GM18508 (cell line): ENCODE measurements at regions not wholly inside any gene's neighbourhood (a gene's known extent, or its start where the extent isn't known, plus 50 kb on each side); places are given as distances from the start of the nearest gene placed in this dataset.
"Not testable (repeated sequence)": the region's sequence is repeated elsewhere in the genome, so short reads cannot be mapped to it uniquely, and the experiment has no call there.

Experiments
- ATAC-seq: cut with Tn5 transposase; IDR thresholded peaks from one replicate; pipeline ENCODE4 v1.9.1; 2021; ENCODE audit warnings: moderate number of reproducible peaks; ENCODE audit not compliant: insufficient read depth, unreplicated experiment

DNA sequence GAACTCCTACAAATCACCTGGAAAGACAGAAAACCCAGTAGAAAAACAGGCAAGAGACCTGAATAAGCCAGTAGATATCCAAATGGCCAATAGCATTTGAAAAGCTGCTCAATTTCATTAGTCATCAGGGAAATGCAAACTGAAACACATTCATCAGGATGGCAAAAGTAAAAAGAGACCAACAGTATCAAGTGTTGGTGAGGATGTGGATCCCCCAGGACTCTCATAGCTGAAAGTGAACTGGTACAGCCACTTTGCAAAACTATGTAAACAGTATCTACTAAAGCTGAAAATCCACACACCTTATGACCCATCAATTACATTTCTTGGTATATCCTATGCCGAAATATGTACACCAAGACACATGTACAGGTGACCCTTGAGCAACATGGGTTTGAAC, 180.4 kb upstream of the IRF2BP2 start:
- not testable (repeated sequence) for ATAC-seq

DNA sequence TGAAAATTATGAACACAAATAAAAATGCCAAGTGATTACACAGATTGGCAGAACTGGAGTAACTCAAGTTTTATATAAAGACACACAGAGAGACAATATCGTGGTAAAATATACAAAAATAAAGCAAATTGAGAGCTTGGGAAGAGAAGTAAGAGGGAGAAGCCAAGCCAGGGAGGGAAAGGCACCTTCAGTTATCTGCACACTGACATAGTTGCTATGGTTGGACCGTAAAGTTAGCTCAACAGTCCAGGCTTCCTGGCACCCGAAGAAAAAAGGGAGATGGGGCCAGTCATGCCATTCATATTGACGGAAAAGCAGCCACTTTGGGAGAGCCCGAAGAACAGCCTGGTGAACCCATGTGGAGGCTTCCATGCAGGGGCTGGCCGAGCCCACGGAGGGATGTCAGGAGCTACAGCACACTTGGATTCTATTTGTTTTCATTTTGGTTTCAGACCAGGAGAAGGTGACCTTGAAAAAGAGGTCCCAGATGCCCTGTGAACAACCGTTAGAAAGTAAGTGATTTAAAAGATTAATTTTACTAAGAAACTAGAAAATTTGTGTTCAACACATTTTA, 177.1 kb upstream of the IRF2BP2 start:
- ATAC-seq, result not testable (repeated sequence)

DNA sequence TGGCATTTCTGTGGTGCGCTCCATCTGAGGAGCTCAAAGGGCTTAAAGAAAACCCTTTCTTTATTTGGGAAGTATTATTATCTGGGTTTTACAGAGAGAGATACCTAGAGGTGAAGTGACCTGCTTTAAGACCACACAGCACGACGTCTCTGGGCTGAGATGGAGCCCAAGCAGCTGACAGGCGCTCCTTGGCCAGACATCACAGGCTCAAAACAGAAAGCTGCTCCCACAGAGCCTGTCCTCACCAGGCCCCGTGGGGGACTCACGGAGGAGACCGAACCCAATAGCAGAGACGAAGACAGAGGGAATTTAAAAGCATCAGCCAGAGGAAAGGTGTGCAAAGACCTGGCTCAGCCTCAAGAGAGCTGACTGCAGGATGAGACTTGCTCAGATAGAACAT, 175.9 kb upstream of the IRF2BP2 start:
- ATAC-seq, result not testable (repeated sequence)

DNA sequence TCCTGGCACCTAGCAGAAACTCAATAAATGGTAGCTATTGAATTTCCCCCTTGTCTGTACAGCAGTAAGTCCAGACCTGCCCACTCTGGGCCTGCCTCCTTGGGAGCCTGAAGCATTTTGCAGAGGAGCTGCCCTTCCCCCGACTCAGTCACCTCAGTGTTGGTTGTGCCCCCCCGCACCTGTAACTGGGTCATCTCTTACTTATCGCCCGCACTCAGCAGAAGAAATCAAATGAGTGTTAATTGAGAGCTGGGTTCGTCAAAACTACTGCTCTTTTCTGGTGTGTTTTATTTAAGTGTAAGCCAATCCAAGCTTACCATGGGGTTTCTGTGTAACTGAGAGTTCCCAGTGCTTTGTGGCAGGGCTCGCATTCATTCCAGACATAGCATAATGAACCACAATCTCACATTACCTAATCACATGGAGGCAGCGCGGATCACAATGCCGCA, 175.5 kb upstream of the IRF2BP2 start:
- ATAC-seq, result not testable (repeated sequence)

DNA sequence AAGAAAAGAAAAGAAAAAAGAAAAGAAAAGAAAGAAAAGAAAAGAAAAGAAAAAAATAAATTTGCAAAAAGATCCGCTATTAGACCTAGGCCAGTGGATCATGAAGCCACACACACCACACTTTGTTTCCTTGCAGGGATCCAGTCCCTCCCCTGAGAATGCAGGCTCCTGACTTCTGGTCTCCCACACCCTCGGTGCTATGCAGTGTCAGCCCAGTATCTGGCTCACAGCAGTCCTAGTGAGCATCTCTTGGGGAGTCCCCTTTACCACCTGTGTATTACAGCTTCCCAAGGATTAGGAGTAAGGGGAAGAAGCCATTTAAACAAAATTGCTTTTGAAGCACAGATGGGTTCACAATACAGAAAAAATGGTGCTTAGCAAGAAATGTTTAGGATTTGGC, 174.1 kb upstream of the IRF2BP2 start:
- not testable (repeated sequence) for ATAC-seq

DNA sequence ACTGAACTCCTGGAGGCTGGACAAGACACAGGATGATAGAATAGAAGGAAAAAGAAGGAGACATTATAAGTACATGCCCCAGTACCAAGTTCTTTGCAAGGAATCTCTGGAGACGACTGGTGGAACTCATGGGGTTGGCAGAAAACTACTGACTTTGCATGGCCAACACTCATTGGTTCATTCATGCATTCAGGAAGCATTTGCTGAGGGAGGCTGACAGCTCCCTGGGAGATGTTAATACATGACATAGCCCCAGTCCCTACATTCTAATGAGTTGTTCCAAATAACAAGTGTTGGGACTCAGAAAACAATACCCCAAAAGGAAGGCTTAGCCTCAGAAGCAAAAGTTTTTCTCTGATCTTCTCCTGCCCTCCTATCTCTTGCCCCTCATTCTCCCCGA, 172.8 kb upstream of the IRF2BP2 start:
- no peak for ATAC-seq

DNA sequence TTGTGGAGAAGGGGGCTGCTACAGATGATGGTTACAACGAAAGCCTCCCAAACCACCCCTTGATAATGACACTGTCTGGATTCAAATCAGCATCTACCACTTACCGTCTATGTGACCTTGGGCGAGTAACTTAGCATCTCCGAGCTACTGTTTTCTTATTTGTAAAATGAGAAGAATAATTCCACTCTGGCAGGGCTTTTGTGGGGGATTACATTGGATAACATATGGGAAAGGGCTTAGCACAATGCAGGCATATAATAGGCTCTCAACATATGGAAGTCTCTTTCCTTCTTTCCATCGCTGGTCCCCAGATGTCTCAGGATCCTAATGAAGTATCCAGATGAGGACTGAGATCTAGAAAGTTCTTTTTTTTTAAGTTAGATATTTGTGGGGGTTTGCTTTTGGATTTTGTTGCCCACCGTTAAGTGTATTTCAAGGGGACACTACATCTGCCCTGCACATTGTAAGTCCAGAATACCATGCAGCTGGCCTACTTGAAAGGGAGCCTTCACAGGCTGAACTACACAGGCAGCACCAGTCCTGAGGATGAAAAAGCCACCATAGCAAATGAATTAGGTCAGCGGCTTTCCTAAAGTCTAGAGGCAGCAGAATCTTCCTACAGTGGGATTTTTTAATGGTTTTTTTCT, 172.2 kb upstream of the IRF2BP2 start:
- ATAC-seq, result no peak

DNA sequence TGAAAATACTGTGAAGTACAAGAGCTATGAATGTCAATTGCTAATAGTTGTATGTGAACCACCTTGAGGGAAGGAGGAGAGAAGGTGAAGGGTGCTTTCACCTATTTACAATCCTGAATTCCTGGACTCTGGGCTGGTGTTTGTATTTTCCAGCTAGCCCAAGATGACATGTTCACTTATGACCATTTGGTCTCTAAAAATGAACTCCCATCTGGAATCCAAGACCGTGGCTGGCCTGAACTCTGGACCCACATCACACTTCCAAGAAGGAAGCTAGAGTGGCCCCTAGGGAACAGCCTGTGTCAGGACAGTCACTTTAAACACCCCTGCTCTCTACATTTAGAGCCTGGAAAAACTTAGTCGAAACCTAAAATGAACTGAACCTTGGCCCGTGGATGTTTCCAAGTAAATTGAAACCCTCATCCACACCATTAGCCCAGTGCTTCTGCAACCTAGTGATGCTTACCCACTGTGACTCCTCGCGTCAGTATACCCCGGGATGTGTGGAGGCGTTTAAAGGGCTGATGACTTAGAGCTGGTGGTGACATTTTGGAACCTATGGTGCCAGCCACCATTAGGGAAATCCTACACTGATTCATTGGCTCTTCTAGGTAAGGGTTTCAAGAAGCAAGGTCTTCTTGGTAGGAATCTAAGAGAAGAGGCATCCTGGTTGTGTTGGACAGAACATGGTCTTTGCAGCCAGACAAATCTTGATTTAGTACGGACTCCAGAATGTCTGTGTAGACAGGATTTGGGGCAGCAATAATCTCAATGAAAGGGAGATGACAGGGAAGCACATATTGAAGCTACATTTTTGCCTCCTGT, 171.5 kb upstream of the IRF2BP2 start:
- ATAC-seq, result no peak

DNA sequence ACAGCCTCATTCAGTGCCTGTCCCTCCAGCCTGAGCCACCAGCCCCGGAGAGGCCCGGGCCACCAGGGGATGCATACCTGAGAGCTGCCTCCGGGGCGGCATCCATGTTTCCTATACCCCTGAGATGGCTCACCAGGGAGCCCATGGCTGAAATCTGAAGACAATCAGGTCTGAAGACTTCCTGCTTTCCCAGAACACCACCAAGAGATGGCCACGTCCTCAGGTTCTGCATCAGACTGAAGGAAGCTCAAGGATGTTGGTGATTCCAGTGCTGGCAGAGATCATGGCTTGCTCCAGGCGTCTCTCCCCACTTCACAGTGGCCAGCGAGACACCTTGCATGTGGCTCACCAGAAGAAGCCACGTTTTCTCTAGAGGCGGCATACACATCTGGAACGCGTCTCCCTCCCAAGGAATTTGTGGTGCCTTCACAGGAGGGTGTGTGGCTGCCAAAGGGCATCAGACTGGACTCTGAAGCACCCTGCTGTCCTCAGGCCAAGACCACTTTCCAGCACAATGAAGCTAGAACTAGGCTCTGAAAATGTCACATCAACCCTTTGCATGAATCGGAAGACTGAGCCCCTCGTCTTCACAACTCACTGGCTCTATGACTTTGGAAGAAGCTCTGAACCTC, 170.7 kb upstream of the IRF2BP2 start:
- ATAC-seq, result no peak

DNA sequence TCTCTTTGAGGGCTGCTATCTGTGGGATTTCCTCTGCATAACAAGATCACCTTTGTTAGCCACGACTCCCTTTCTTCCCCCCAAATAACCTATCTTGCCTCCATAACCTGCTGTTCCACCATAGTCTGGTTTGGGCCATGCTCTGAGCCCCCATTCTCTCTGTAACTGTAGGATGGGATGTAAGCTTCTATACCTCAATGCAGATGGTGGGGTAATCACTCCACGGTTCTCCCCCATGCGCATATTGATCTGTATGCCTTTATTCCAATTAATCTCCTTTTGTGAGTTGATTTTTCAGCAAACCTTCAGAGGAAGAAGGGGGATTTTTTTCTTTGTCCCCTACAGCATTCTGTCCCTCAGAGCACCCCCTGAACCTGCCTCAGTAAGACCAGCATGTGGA, 170.1 kb upstream of the IRF2BP2 start:
- no peak for ATAC-seq

DNA sequence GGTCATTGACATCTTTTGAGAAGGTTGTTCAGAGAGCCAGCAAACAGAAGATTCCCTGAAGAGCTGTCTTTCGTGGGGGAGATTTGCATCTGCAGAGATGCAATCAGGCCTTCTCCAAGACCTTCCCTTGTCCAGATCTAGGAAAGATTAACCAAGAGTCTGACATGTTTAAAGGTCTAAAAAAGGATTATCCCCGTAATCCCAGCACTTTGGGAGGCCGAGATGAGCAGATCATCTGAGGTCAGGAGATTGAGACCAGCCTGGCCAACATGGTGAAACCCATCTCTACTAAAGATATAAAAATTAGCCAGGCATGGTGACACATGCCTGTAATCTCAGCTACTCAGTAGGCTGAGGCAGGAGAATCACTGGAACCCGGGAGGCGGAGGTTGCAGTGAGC, 169.6 kb upstream of the IRF2BP2 start:
- not testable (repeated sequence) for ATAC-seq

DNA sequence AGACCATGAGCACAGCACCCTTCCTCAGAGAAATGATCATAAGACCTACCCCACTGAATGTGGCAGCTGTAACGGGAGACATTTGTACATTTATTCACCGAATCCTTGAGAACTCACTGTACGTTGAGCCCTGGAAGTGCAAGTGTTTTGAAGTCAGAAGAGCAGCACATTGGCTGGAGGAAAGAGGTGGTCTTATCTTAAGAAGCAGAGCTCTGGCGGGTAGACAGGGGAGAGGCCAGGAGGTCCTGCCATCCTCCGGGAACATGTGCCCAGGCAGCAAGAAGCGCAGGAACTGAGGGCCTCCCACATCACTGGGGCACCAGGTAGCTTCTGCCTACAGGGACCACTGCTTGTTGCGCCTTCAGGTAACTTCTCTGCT, 169.2 kb upstream of the IRF2BP2 start:
- ATAC-seq, result no peak

DNA sequence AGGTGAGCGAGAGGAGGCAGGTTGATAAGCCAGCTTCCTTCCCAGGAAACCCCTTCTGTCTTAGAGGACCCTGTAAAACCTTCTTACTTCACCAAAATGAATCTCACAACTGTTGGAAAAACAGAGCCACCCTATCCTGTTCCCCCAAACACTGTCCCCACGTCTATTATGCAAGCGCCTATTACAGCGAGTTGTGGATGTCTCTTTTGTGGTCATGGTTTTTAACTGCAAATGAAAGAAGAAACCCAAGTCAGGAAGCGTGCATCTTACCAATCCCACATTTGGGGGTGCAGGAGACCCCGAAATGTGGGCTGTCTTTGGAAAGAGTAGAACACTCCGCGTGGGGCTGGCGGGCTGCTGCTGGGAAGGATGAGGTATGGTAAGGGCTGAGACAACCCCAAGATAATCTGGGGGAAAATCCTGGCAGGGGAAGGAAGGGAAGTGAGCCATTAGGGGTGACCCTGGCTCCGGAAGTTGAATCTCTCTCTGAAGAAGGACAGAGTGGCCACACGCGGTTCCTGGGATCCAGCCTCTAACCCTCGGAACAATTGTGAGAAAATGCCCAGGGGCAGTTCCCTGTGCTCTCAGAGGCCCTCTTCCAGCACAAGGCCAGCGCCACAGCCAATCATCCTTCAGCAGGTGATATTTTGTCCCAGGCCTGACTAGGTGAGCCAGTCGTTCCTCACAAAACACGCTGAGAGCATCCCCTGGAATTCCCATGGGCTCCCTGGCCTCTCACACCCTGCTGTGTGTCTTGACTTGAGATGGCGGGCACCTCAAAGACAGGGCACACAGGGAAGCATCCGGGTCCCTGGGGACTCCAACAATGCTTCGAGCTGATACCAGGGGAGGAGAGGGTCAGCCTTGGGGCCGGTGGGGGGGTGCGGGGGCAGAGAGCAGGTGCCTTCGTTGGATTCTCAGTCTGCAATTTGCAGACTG, 168.5 kb upstream of the IRF2BP2 start:
- ATAC-seq, result no peak

DNA sequence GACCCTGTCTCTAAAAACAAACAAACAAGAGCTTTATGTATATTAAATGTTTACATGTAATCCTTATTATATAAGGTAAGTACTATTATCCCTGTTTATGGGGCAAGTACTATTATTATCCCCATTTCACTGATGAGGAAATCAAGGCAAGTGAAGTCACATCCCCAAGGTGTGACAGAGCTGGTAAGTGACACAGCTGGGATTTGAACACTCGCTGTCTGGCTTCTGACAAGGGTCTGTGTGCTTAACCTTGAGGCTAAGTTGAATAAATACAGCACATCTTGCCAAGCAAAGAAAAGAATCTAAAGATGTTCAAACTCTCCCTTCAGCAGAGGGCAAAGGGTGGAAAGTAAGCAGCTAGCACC, 167.9 kb upstream of the IRF2BP2 start:
- no peak for ATAC-seq

DNA sequence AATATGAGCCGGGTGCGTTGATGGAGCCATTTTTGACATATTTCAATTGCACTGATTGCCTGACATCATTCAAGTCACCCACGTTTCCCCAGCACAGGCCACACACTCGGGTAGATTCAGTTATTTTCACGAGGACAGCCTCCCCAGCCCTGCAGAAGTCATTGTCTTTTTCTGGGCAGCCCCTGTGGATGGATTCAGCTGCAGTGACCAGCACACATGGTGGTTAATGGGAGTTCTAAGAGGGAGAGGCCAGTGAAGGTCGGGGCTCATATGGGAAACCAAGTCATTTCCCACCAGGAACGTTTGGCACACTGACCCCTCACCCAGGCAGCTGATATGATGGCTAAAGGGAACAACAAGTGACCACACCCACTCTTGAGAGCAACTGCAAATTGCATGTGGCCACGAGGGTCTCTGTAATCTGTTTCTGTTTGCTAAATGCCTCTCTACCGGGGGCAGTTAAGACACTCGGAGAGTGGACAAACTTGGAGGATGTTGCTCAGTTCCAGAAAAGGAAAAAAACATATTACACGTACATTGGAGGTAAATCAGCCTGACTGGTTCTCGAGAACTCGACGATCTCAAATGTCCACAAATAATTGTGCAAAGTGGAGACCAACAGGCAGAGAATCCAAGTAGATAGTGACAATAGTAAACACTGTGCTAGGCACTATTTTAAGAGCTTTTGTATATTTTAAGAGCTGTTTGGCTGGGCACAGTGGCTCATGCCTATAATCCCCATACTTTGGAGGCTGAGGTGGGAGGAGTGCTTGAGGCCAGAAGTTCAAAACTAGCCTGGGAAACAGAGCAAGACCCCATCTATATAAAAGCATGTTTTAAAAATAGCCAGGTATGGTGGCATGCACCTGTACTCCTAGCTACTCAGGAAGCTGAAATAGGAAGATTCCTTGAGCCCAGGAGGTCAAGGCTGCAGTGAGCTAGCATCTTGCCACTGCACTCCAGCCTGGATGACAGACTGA, 167.2 kb upstream of the IRF2BP2 start:
- ATAC-seq, result no peak

DNA sequence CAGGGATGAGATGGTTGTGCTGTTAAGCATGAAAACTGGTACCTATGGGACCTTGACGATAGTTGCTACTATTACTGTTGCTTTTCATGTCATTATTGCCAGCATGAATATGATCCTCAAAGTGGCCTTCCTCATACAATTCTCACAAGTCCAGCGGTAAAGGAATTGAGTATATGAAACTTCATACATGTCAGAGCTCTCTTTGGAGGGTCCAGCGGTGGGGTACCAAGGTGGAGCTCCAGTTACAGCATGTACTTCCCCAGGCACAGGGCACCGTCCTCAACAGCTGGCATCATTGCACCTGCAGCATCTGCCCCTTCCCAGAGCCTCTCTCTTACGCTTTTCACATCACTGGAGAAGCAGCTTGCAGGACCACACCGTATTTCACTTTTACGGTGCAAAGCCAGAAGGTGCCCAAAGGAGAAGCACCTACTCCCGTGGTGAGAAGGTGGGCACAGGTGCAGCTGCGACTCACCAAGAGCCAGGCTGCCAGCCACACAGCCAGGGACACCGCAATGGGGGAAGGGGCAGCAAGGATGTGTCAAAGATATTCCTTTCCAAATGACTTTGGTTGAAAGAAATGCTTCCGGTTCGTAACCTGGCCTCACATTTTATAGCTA, 166.4 kb upstream of the IRF2BP2 start:
- ATAC-seq, result no peak

DNA sequence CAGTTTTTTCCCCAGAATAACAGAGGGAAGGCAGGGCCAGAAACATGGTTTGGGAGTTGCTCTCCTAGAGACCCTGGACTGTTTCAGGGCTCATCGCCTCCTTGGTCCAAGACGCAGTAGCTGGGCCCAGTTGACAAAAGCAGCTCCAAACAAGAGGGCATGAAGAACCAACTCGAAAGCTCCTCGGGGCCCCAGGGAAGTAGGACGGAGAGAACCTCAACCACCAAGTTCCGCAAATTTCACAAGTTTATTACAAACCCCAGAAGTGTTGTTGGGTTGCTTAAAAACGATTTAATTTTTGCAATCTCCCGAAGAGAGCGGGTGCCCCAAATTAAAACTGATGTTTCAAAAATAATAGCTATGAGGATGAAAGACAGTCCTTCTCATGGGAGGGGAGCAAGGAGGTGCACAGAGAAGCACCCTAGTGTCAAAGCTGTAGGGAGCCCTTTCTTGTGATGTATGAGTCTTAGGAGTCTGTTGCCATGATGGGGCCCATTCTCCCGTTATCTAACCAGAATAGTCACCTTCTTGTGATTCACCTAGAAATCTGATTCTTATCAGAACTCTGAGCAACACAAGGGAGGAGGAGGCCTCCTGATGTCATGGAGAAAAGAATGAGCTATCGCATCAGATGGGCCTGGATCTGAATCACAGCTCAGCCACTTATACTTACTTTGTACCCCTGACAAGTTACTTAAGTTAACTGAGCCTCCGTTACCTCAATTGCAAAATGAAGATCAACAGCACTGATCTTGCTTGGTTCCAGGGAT, 165.7 kb upstream of the IRF2BP2 start:
- no peak for ATAC-seq

DNA sequence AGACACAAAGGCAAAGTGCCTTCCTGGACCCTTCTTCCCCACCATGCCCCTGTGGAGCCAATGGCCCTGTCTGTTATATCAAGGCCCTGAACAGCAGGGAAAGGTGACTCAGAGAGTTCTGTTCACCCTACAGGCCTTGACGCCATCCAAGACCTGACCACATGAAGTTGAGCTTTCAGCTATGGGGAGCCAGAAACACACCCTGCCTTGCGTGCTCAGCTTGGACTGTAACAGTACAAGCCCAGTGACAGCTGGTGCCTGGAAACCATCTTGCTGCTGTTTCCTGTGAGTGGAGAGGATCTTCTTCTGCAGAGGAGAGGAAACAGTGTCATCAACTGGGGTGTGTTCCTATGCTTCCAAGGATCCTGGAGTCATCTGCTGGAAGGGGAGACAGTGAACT, 165.0 kb upstream of the IRF2BP2 start:
- no peak for ATAC-seq
